ENCODE measurements at regions not wholly inside any gene's neighbourhood (a gene's known extent, or its start where the extent isn't known, plus 50 kb on each side); places are given as distances from the start of the nearest gene placed in this dataset.
"Not testable (repeated sequence)": the region's sequence is repeated elsewhere in the genome, so short reads cannot be mapped to it uniquely, and the experiment has no call there.

DNA sequence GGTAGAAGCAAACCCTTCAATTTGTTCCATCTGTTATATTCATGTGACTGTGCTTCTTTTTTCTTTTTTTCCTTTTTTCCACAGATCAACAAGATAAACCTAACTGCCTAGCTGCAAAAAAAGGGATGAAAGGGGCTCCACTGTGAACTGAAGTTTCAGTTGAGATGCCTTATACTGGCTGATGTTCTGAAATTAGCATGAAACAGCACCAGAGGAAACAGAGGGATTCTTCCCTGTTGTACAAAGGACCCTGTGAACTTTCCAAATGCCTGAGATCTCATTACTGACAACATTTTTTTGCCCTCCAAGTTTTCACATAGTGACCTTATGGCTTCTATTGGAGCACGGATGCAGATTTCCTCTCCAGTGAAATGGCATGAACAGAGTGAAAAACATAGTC lies 302.7 kb upstream of the TFAP2D start:
- Histone ChIP-seq H3K27me3 (ENCODE audit: control insufficient read depth, insufficient read depth, low read length) (no peaks in the 10 kb centered on the region), H3K36me3 (ENCODE audit: control insufficient read depth, insufficient read depth, low read length) (no peaks in the 10 kb centered on the region), H3K4me3 (ENCODE audit: low read depth, low read length) (no peak overlapping the region)
- no peak for DNase-seq (ENCODE audit: low read depth)
- TF ChIP-seq, protein P1, sequence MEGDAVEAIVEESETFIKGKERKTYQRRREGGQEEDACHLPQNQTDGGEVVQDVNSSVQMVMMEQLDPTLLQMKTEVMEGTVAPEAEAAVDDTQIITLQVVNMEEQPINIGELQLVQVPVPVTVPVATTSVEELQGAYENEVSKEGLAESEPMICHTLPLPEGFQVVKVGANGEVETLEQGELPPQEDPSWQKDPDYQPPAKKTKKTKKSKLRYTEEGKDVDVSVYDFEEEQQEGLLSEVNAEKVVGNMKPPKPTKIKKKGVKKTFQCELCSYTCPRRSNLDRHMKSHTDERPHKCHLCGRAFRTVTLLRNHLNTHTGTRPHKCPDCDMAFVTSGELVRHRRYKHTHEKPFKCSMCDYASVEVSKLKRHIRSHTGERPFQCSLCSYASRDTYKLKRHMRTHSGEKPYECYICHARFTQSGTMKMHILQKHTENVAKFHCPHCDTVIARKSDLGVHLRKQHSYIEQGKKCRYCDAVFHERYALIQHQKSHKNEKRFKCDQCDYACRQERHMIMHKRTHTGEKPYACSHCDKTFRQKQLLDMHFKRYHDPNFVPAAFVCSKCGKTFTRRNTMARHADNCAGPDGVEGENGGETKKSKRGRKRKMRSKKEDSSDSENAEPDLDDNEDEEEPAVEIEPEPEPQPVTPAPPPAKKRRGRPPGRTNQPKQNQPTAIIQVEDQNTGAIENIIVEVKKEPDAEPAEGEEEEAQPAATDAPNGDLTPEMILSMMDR (IDR thresholded peaks at IDR 0.05; ENCODE audit: insufficient read depth, low read length, poor library complexity, severe bottlenecking), result no peak

DNA sequence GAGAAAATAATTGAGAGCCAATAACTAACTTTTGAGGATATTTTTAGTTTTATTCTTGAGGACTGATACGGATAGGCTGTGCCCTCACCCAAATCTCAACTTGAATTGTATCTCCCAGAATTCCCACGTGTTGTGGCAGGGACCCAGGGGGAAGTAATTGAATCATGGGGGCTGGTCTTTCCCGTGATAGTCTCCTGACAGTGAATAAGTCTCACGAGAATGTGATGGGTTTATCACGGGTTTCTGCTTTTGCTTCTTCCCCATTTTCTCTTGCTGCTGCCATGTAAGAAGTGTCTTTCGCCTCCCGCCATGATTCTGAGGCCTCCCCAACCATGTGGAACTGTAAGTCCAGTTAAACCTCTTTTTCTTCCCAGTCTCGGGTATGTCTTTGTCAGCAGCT lies 292.3 kb upstream of the TFAP2D start:
- H3K4me3 ChIP-seq (ENCODE audit: low read depth, low read length); DNase-seq (ENCODE audit: low read depth); H3K36me3 ChIP-seq (ENCODE audit: control insufficient read depth, insufficient read depth, low read length); H3K27me3 ChIP-seq (ENCODE audit: control insufficient read depth, insufficient read depth, low read length): not testable (repeated sequence)

DNA sequence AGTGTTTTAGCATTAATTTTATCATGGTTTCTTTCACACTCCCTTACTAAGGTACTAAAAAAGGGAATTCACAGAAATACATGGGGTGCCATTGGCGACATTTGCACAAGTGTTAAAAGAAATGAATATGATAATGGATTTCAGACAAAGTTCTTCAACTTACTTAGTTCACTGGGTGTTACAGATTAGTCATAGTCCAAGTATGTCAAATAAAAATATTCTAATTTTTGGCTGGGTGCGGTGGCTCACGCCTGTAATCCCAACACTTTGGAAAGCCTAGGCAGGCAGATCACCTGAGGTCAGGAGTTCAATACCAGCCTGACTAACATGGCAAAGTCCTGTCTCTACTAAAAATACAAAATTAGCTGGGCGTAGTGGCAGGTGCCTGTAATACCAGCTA lies 286.1 kb upstream of the TFAP2D start:
- DNase-seq (ENCODE audit: low read depth), result no peak

DNA sequence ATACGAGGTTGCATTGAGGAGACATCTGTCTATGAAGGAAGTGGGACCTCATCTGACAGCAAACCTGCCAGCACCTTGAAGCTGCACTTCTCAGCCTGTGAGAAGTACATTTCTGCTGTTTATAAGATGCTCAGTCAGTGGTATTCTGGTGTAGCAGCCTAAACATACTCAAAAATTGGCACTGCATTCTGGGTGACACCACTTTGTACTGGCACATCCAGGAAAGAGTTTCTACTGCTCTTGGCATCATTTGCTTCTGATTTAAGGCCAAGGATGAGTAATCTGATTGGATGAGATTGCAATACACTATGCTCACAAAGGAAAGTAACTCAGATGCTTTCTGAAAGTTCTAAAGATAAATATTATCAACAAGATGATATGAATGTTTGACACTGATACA lies 275.4 kb upstream of the TFAP2D start:
- H3K4me3 ChIP-seq (ENCODE audit: low read depth, low read length), result no peak overlapping the region
- TF ChIP-seq, protein P1 (IDR thresholded peaks at IDR 0.05; ENCODE audit: insufficient read depth, low read length, poor library complexity, severe bottlenecking), result no peak
- no peak for DNase-seq (ENCODE audit: low read depth)
- no peaks in the 10 kb centered on the region for H3K27me3 ChIP-seq (ENCODE audit: control insufficient read depth, insufficient read depth, low read length)
- no peaks in the 10 kb centered on the region for H3K36me3 ChIP-seq (ENCODE audit: control insufficient read depth, insufficient read depth, low read length)

More for the DNA sequence above, 286.1 kb upstream of the TFAP2D start:
- H3K4me3 ChIP-seq (ENCODE audit: low read depth, low read length), result no peak overlapping the region
- no peaks in the 10 kb centered on the region for H3K27me3 ChIP-seq (ENCODE audit: control insufficient read depth, insufficient read depth, low read length)
- H3K36me3 ChIP-seq (ENCODE audit: control insufficient read depth, insufficient read depth, low read length), result no peaks in the 10 kb centered on the region
- TF ChIP-seq, protein P1 (IDR thresholded peaks at IDR 0.05; ENCODE audit: insufficient read depth, low read length, poor library complexity, severe bottlenecking), result no peak

DNA sequence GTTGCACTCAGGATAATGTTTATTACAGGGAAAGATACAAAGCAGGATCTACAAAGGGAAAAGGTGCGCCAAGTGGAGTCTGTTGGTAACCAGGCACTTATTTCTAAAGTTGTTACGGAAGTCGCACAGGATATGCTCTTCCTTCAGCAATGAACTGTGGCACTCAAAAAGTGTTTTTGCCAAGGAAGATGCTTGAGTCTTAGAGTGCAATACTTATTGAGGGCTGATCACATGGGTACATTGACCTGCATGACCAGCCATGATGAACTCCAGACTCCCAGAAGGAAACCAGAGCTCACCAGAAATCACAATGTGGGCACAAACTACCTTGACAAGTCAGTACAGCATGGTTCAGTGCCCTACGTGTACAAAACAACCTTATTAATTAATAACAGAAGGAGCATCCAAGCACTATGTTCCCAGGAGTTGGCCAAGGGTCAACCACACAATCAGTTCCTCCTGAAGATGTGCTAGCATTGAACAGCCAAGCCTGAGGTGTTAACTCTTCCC lies 270.7 kb upstream of the TFAP2D start:
- H3K27me3 ChIP-seq (ENCODE audit: control insufficient read depth, insufficient read depth, low read length), result no peaks in the 10 kb centered on the region
- no peaks in the 10 kb centered on the region for H3K36me3 ChIP-seq (ENCODE audit: control insufficient read depth, insufficient read depth, low read length)
- TF ChIP-seq, protein P1 (IDR thresholded peaks at IDR 0.05; ENCODE audit: insufficient read depth, low read length, poor library complexity, severe bottlenecking), result no peak
- DNase-seq (ENCODE audit: low read depth), result no peak
- no peak overlapping the region for H3K4me3 ChIP-seq (ENCODE audit: low read depth, low read length)

DNA sequence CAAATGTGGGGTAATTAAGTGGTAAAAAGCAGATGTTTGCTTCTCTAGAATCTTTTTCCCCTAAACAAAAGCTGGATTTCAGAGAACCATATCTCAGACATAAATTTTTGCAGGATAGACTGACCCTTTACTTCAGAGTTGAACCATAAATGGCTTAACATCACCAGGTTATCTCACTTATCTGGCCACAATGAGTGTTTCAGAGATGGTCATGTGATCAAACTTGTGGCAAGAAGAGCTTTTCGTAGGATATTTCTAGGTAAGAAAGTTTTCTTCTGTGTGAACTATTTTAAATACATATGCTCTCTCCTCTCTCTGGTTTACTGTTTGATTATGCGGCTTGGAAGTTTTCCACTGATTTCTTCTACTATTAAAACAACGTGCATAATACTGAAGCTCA lies 270.2 kb upstream of the TFAP2D start:
- TF ChIP-seq, protein P1 (IDR thresholded peaks at IDR 0.05; ENCODE audit: insufficient read depth, low read length, poor library complexity, severe bottlenecking), result no peak
- DNase-seq (ENCODE audit: low read depth), result no peak
- Histone ChIP-seq H3K27me3 (ENCODE audit: control insufficient read depth, insufficient read depth, low read length) (no peaks in the 10 kb centered on the region), H3K4me3 (ENCODE audit: low read depth, low read length) (no peak overlapping the region), H3K36me3 (ENCODE audit: control insufficient read depth, insufficient read depth, low read length) (no peaks in the 10 kb centered on the region)

Data from kidney epithelial cell (primary cell).